Neural cell (in vitro differentiated cells): ENCODE measurements at regions not wholly inside any gene's neighbourhood (a gene's known extent, or its start where the extent isn't known, plus 50 kb on each side); places are given as distances from the start of the nearest gene placed in this dataset.

ENCODE experiments used
- EP300 ChIP-seq: fragments of 450-650 bp; conservative IDR thresholded peaks from 2 replicates; pipeline ENCODE4 v1.6.1; 2014; ENCODE audit warnings: antibody characterized with exemption, mild to moderate bottlenecking, moderate library complexity; ENCODE audit not compliant: poor library complexity, severe bottlenecking
- SMC3 ChIP-seq: fragments of 450-650 bp; conservative IDR thresholded peaks from 2 replicates; pipeline ENCODE4 v1.6.1; 2014; ENCODE audit warnings: antibody characterized with exemption, mild to moderate bottlenecking, moderate library complexity; ENCODE audit not compliant: poor library complexity
- TF ChIP-seq, protein P1 (sequence below): fragments of 450-650 bp; IDR thresholded peaks from 2 replicates; pipeline ENCODE4 v1.5.1; 2014; ENCODE audit warnings: antibody characterized with exemption, mild to moderate bottlenecking, moderate library complexity; ENCODE audit not compliant: poor library complexity, severe bottlenecking

- TF ChIP-seq EP300 (no peak), SMC3 (no peak)
- TF ChIP-seq, protein P1, sequence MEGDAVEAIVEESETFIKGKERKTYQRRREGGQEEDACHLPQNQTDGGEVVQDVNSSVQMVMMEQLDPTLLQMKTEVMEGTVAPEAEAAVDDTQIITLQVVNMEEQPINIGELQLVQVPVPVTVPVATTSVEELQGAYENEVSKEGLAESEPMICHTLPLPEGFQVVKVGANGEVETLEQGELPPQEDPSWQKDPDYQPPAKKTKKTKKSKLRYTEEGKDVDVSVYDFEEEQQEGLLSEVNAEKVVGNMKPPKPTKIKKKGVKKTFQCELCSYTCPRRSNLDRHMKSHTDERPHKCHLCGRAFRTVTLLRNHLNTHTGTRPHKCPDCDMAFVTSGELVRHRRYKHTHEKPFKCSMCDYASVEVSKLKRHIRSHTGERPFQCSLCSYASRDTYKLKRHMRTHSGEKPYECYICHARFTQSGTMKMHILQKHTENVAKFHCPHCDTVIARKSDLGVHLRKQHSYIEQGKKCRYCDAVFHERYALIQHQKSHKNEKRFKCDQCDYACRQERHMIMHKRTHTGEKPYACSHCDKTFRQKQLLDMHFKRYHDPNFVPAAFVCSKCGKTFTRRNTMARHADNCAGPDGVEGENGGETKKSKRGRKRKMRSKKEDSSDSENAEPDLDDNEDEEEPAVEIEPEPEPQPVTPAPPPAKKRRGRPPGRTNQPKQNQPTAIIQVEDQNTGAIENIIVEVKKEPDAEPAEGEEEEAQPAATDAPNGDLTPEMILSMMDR, result no peak
These were observed 528.2 kb downstream of the SLC6A15 start for GRCh38 chr12:84384384-84384783.
